Body of pancreas (tissue), 4 donors: ENCODE measurements at regions not wholly inside any gene's neighbourhood (a gene's known extent, or its start where the extent isn't known, plus 50 kb on each side); places are given as distances from the start of the nearest gene placed in this dataset.

Experiments used
- ATAC-seq: fragments of 150-250 bp; one replicate; pipeline ENCODE4 v1.9.1; 2016
- DNase-seq, 4 donors: peaks; one replicate each; pipeline ENCODE4 v3.0.0-alpha.2; 2019
- H3K27ac ChIP-seq, 4 donors: fragments of 200-600 bp; sonication (generic); 1 replicate in 3 of 4; 2 replicates in 1 of 4; pipeline versions ENCODE4 v1.5.1 to v1.6.1; 2016 to 2019; ENCODE audit warnings: mild to moderate bottlenecking in 1 of 4, mixed read lengths in 1 of 4, moderate library complexity in 1 of 4
- H3K27me3 ChIP-seq, 2 donors: fragments of 200-600 bp; sonication (generic); one replicate each; pipeline ENCODE4 v1.6.0; 2016; ENCODE audit warnings: mild to moderate bottlenecking in 1 of 2
- H3K36me3 ChIP-seq, 2 donors: fragments of 200-600 bp; sonication (generic); replicated peaks in 1 of 2; 2 replicates each; pipeline ENCODE4 v1.5.1; 2016; ENCODE audit warnings: low read depth in 2 of 2; ENCODE audit not compliant: insufficient read depth in 1 of 2
- H3K4me1 ChIP-seq: fragments of 200-600 bp; sonication (generic); one replicate; pipeline ENCODE4 v1.6.0; 2016
- H3K4me3 ChIP-seq, 2 donors: fragments of 200-600 bp; sonication (generic); 1 replicate in 1 of 2; 2 replicates in 1 of 2; pipeline ENCODE4 v1.5.1; 2016 to 2019
- H3K9me3 ChIP-seq, 3 donors: fragments of 200-600 bp; sonication (generic); 1 replicate in 2 of 3; 2 replicates in 1 of 3; pipeline ENCODE4 v1.5.1; 2016
- CTCF ChIP-seq, 7 experiments: fragments of 450-650 bp in 4 of 7; fragments of 200-600 bp in 3 of 7; sonication (generic) in 3 of 7; IDR thresholded peaks; one replicate each; pipeline ENCODE4 v1.5.1; 2016 to 2019; ENCODE audit warnings: antibody characterized with exemption in 7 of 7
- POLR2A ChIP-seq, 3 donors: fragments of 450-650 bp; IDR thresholded peaks; one replicate each; pipeline ENCODE4 v1.6.1; 2016; ENCODE audit warnings: antibody characterized with exemption in 3 of 3, mild to moderate bottlenecking in 2 of 3
- WGBS, 2 donors: methylation state at CpG; one replicate each; pipeline ENCODE4 v1.1.5; 2017; 5-methylcytosine and 5-hydroxymethylcytosine counted together
- intact Hi-C: fragments of 100-400 bp; cut with DNase I; formaldehyde crosslinking; loops from one replicate; pipeline ENCODE4 v1.15.1; 2023

DNA sequence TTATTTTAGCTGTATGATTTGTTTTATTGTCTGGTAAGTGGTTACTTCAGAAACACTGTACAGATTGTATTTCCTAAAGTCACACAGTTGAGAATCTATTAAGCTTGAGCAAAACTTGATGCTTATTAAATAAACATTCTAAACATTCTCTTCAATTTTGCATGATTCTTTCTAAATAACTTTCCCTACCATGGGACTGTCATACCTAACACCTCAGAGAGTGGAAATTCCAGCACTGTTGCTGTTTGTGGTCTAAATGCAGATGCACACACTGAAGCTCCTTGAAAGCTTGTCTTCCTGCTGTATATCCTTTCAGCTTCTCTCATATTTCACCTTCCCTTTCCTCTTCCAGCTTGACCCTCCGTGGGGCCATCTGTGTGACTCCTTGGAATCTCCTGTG is 392.0 kb downstream of the LRIG3 start:
- 0% methylated on average over 1 of the region's 1 CpG for WGBS, 2 donors
- Histone ChIP-seq H3K4me1 (no peaks in the 10 kb centered on the region), H3K36me3 (no peaks in the 10 kb centered on the region), H3K27ac (no peak overlapping the region), H3K4me3 (no peak overlapping the region), H3K27me3 (no peaks in the 10 kb centered on the region), H3K9me3 (no peaks in the 10 kb centered on the region)
- no peak for ATAC-seq
- no peak for DNase-seq
- intact Hi-C loops = no loop called here
- no peak for TF ChIP-seq CTCF (IDR thresholded peaks at IDR 0.05)
- TF ChIP-seq POLR2A (IDR thresholded peaks at IDR 0.05) = no peak

DNA sequence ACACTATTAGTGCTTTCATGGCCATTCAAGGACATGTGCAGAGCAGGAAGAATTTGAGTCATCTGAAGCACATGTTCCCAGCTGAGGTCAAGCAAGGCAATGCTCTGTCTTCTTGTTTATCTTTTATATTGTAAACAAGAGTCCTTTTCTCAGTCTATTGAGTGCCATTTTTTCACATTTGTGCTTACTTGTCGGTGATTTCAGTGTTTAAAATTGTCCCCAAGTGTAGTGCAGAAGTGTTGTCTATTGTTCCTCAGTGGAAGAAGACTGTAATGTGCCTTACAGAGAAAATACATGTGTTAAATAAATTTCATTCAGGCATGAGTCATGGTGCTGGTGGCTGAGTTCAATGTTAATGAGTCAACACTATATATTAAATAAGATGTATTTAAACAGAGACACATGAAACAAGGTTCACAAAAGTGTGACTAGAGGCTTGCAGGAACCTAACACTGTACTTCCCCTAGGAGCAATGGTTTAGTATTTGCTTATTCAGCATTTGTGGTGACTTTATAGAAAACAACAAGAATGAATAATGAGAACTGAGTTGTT is 391.1 kb downstream of the LRIG3 start:
- ATAC-seq = no peak

GRCh38 chr12:58529897-58530741 is 390.2 kb downstream of the LRIG3 start:
- Histone ChIP-seq H3K4me1 (no peaks in the 10 kb centered on the region), H3K27ac (no peak overlapping the region), H3K36me3 (no peaks in the 10 kb centered on the region), H3K4me3 (no peak overlapping the region), H3K9me3 (no peaks in the 10 kb centered on the region), H3K27me3 (no peaks in the 10 kb centered on the region)
- intact Hi-C loops = no loop called here
- 79 to 80% methylated on average over 6 of the region's 6 CpGs for WGBS, 2 donors
- TF ChIP-seq CTCF (IDR thresholded peaks at IDR 0.05) (no peak), POLR2A (IDR thresholded peaks at IDR 0.05) (no peak)
- DNase-seq (no peak), ATAC-seq (no peak)

More for the DNA sequence above, 391.1 kb downstream of the LRIG3 start:
- Histone ChIP-seq H3K36me3 (no peaks in the 10 kb centered on the region), H3K4me3 (no peak overlapping the region), H3K9me3 (no peaks in the 10 kb centered on the region), H3K27me3 (no peaks in the 10 kb centered on the region), H3K4me1 (no peaks in the 10 kb centered on the region), H3K27ac (no peak overlapping the region)
- intact Hi-C loops = no loop called here
- TF ChIP-seq POLR2A (IDR thresholded peaks at IDR 0.05) (no peak), CTCF (IDR thresholded peaks at IDR 0.05) (no peak)
- DNase-seq = no peak
- WGBS, 2 donors = 48 to 57% methylated on average over 1 of the region's 1 CpG

DNA sequence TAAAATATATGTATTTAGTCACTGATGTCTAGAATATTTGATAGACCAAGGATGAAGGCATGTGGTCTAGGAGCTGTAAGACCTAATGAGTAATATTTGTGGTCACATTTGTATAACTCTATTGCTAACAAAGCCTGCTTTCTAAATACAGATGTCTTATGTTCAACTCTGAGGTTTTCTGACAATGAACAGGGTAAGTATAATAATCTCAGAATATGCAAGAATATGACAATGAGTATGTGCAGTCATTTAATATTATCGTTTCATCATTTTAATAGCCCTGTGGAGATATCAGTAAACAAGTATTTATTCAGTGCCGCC is 389.6 kb downstream of the LRIG3 start:
- no peak for ATAC-seq
- H3K4me3 ChIP-seq = no peak overlapping the region
- DNase-seq = no peak
- intact Hi-C loops = no loop called here
- no peaks in the 10 kb centered on the region for H3K36me3 ChIP-seq
- TF ChIP-seq CTCF (IDR thresholded peaks at IDR 0.05) (no peak), POLR2A (IDR thresholded peaks at IDR 0.05) (no peak)
- no peaks in the 10 kb centered on the region for H3K4me1 ChIP-seq
- no peaks in the 10 kb centered on the region for H3K27me3 ChIP-seq
- no peaks in the 10 kb centered on the region for H3K9me3 ChIP-seq
- 83 to 86% methylated on average over 2 of the region's 2 CpGs for WGBS, 2 donors
- no peak overlapping the region for H3K27ac ChIP-seq
